Esophagus squamous epithelium (tissue), 4 donors: ENCODE measurements at regions not wholly inside any gene's neighbourhood (a gene's known extent, or its start where the extent isn't known, plus 50 kb on each side); places are given as distances from the start of the nearest gene placed in this dataset.

Source experiments
- POLR2A ChIP-seq, 4 donors: fragments of 450-650 bp; IDR thresholded peaks; one replicate each; pipeline ENCODE4 v1.6.1; 2017; ENCODE audit warnings: antibody characterized with exemption in 4 of 4, mild to moderate bottlenecking in 4 of 4, moderate library complexity in 3 of 4
- TF ChIP-seq, protein P1 (sequence below), 6 experiments: fragments of 450-650 bp in 4 of 6; fragments of 200-600 bp in 2 of 6; sonication (generic) in 2 of 6; IDR thresholded peaks; one replicate each; pipeline ENCODE4 v1.5.1; 2016 to 2019; ENCODE audit warnings: antibody characterized with exemption in 6 of 6, mild to moderate bottlenecking in 4 of 6, moderate library complexity in 4 of 6

DNA sequence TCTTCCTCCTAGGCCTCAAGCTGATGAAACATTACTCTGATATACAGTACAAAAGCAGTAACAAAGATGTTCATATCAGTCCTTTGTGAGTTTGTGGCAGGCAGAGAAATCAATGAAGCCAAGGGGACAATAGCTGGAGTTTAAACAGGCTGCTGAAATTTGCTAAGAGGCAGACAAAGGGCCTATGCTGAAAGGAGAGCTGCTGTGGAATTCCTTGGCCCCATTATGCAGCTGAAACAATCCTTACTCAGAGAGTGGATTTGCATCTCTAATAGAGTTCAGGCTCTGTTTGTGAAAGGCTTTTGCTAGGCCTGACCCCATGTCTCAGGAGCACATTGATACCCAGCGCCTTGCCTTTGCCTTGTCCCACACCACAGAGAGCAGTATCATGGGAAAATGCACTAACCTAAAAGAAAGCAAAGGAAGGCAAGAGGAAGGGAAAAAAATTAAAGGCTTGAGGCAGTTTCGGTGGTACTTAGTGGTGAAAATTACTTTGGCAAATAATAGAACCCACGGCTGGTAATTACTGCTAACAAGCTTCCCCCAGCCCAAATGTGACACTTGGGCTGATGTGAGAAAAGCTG, 195.0 kb upstream of the EPHA3 start:
- TF ChIP-seq POLR2A (IDR thresholded peaks at IDR 0.05) = no peak
- TF ChIP-seq, protein P1, sequence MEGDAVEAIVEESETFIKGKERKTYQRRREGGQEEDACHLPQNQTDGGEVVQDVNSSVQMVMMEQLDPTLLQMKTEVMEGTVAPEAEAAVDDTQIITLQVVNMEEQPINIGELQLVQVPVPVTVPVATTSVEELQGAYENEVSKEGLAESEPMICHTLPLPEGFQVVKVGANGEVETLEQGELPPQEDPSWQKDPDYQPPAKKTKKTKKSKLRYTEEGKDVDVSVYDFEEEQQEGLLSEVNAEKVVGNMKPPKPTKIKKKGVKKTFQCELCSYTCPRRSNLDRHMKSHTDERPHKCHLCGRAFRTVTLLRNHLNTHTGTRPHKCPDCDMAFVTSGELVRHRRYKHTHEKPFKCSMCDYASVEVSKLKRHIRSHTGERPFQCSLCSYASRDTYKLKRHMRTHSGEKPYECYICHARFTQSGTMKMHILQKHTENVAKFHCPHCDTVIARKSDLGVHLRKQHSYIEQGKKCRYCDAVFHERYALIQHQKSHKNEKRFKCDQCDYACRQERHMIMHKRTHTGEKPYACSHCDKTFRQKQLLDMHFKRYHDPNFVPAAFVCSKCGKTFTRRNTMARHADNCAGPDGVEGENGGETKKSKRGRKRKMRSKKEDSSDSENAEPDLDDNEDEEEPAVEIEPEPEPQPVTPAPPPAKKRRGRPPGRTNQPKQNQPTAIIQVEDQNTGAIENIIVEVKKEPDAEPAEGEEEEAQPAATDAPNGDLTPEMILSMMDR (IDR thresholded peaks at IDR 0.05) = no peak
